Kidney (tissue), 13 donors: ENCODE measurements at regions not wholly inside any gene's neighbourhood (a gene's known extent, or its start where the extent isn't known, plus 50 kb on each side); places are given as distances from the start of the nearest gene placed in this dataset.

Experiments used
- DNase-seq, 5 donors: peaks; one replicate each; pipeline ENCODE4 v3.0.0-alpha.2; 2013 to 2020
- FAIRE-seq: peaks from 2 replicates; lab custom pipeline; 2012; peaks lifted over from hg19 to GRCh38; lab: Jason Lieb, UNC
- H3K27ac ChIP-seq, 2 donors: one replicate each; pipeline ENCODE4 v1.7.0; 2013; ENCODE audit warnings: low read depth in 2 of 2, low read length in 2 of 2, inconsistent platforms in 1 of 2
- H3K27me3 ChIP-seq: one replicate; pipeline ENCODE4 v1.7.1; 2013; ENCODE audit warnings: low read length, inconsistent platforms; ENCODE audit not compliant: control insufficient read depth, insufficient read depth
- H3K36me3 ChIP-seq, 3 donors: one replicate each; pipeline versions ENCODE4 v1.7.0 to v1.7.1; 2013; ENCODE audit warnings: low read length in 3 of 3, control low read depth in 1 of 3, inconsistent platforms in 1 of 3; ENCODE audit not compliant: insufficient read depth in 3 of 3, control insufficient read depth in 2 of 3
- H3K4me1 ChIP-seq, 3 donors: one replicate each; pipeline versions ENCODE4 v1.7.0 to v1.7.1; 2013; ENCODE audit warnings: low read length in 3 of 3, inconsistent platforms in 1 of 3, low read depth in 1 of 3; ENCODE audit not compliant: control insufficient read depth in 2 of 3, insufficient read depth in 2 of 3
- H3K4me3 ChIP-seq, 3 donors: one replicate each; pipeline versions ENCODE4 v1.7.0 to v1.8.1; 2013; ENCODE audit warnings: low read length in 3 of 3, control low read depth in 1 of 3, inconsistent platforms in 1 of 3
- H3K9ac ChIP-seq, 3 donors: one replicate each; pipeline versions ENCODE4 v1.7.0 to v1.7.1; 2013; ENCODE audit warnings: low read length in 3 of 3, control low read depth in 1 of 3, inconsistent platforms in 1 of 3
- H3K9me3 ChIP-seq, 3 donors: one replicate each; pipeline versions ENCODE4 v1.7.0 to v1.7.1; 2013; ENCODE audit warnings: low read length in 3 of 3, control low read depth in 1 of 3, inconsistent platforms in 1 of 3; ENCODE audit not compliant: control insufficient read depth in 2 of 3, insufficient read depth in 1 of 3
- intact Hi-C: fragments of 100-400 bp; cut with DNase I; formaldehyde crosslinking; loops from one replicate; pipeline ENCODE4 v1.11.1; 2022
- TF ChIP-seq, protein P1 (sequence below): IDR thresholded peaks from 3 replicates; pipeline ENCODE4 v1.5.1; 2012; ENCODE audit warnings: mild to moderate bottlenecking, moderate library complexity, borderline replicate concordance; ENCODE audit not compliant: insufficient read depth; ENCODE audit errors: extremely low read depth
- donor health status: control.
- donor health status: control.
- donor health status: control.
- donor health status: control.
- donor health status: control.
- donor health status: DM: yes; HTN: yes; CAD: no.
- donor health status: Normal renal cell carcinoma (clear cell type).

DNA sequence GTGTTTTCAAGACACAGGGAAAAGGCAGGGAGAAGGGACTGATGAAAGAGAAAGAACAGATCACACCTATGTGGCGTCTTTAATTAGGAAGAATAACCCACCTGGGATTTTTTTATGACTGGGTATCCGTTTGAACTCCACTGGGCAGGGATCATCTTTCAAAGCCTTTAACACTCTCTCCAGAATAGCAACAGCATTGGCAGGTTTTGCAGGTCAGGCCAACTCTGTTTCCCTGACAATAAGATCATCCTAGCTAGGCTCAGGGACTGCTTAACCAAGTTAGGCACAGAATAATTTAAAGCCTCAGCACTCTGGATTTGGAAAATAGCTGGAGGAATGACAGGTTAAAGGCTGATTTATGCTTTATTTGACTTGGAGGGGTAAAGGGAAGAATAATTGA lies 117.6 kb downstream of the SUDS3 start:
- DNase-seq (no peak), FAIRE-seq (no peak)
- intact Hi-C loops, result no loop called here
- no peak overlapping the region for H3K27ac ChIP-seq
- H3K27me3 ChIP-seq, result no peaks in the 10 kb centered on the region
- no peaks in the 10 kb centered on the region for H3K4me1 ChIP-seq
- no peak overlapping the region for H3K9ac ChIP-seq
- no peaks in the 10 kb centered on the region for H3K36me3 ChIP-seq
- TF ChIP-seq, protein P1, sequence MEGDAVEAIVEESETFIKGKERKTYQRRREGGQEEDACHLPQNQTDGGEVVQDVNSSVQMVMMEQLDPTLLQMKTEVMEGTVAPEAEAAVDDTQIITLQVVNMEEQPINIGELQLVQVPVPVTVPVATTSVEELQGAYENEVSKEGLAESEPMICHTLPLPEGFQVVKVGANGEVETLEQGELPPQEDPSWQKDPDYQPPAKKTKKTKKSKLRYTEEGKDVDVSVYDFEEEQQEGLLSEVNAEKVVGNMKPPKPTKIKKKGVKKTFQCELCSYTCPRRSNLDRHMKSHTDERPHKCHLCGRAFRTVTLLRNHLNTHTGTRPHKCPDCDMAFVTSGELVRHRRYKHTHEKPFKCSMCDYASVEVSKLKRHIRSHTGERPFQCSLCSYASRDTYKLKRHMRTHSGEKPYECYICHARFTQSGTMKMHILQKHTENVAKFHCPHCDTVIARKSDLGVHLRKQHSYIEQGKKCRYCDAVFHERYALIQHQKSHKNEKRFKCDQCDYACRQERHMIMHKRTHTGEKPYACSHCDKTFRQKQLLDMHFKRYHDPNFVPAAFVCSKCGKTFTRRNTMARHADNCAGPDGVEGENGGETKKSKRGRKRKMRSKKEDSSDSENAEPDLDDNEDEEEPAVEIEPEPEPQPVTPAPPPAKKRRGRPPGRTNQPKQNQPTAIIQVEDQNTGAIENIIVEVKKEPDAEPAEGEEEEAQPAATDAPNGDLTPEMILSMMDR, result no peak
- no peaks in the 10 kb centered on the region for H3K9me3 ChIP-seq
- no peak overlapping the region for H3K4me3 ChIP-seq

DNA sequence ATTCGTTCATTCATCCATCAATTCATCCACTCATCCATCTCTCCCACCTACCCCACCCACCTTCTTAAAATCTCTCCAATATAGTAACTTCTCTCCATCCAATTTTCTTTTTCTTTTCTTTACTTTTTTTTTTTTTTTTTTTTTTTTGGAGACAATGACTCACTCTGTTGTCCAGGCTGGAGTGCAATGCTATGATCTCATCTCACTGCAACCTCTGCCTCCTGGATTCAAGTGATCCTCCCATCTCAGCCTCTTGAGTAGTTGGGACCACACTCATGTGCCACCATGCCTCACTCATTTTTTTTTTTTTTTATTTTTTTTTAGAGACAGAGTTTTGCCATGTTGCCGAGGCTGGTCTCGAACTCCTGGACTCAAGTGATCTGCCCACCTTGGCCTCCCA lies 118.4 kb downstream of the SUDS3 start:
- TF ChIP-seq, protein P1, result no peak
- no peaks in the 10 kb centered on the region for H3K4me1 ChIP-seq
- no peak overlapping the region for H3K4me3 ChIP-seq
- no peaks in the 10 kb centered on the region for H3K36me3 ChIP-seq
- no peak overlapping the region for H3K9ac ChIP-seq
- intact Hi-C loops, result no loop called here
- no peak overlapping the region for H3K27ac ChIP-seq
- DNase-seq, result no peak
- H3K9me3 ChIP-seq, result no peaks in the 10 kb centered on the region
- no peak for FAIRE-seq
- H3K27me3 ChIP-seq, result no peaks in the 10 kb centered on the region

DNA sequence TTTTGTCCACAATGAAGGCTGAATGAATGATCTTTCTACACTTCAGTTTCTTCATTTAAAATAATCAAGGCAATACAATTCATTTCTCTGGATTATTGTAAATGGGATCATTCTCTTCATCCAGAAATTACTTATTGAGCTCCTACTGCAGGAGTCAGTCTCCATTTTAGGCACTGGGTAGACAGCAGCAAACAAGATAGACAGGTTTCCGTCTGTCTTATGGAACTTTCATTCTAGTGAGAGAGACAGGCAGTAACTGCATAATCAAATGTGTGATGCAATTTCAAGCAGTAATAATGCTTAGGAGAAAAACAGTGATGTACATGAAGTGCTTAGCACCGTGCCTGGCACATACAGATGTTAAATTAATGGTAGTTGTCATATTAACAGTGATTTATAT lies 118.9 kb downstream of the SUDS3 start:
- H3K27me3 ChIP-seq, result no peaks in the 10 kb centered on the region
- TF ChIP-seq, protein P1, result no peak
- no peaks in the 10 kb centered on the region for H3K4me1 ChIP-seq
- H3K9ac ChIP-seq, result no peak overlapping the region
- no peaks in the 10 kb centered on the region for H3K9me3 ChIP-seq
- H3K4me3 ChIP-seq, result no peak overlapping the region
- H3K36me3 ChIP-seq, result no peaks in the 10 kb centered on the region
- H3K27ac ChIP-seq, result no peak overlapping the region
- no peak for FAIRE-seq
- DNase-seq, result no peak
- intact Hi-C loops, result no loop called here

DNA sequence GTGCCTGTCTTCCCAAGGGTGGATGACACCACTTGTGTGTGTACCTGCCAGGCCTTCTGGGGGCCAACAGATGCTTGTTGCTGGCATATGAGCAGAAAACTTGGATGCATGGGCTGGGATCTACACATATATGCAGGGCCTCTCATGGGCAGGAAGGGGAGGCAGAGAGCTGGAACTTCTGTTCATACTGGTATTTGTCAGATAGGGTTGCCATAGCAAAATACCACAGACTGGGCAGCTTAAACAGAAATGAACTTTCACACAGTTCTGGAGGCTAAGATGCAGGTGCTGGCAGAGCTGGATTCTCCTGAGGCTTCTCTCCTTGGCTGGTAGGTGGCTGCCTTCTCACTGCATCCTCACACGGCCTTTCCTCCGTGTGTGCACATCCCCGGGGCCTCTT lies 121.8 kb downstream of the SUDS3 start:
- Histone ChIP-seq H3K9me3 (no peaks in the 10 kb centered on the region), H3K36me3 (no peaks in the 10 kb centered on the region), H3K27me3 (no peaks in the 10 kb centered on the region), H3K4me3 (no peak overlapping the region), H3K9ac (no peak overlapping the region), H3K4me1 (no peaks in the 10 kb centered on the region), H3K27ac (no peak overlapping the region)
- TF ChIP-seq, protein P1, result no peak
- no peak for FAIRE-seq
- DNase-seq, result peak in 2 of 5 donors; percentile 11 to 24
- intact Hi-C loops, result no loop called here
